ENCODE measurements at regions not wholly inside any gene's neighbourhood (a gene's known extent, or its start where the extent isn't known, plus 50 kb on each side); places are given as distances from the start of the nearest gene placed in this dataset.
"Not testable (repeated sequence)": the region's sequence is repeated elsewhere in the genome, so short reads cannot be mapped to it uniquely, and the experiment has no call there.

DNA sequence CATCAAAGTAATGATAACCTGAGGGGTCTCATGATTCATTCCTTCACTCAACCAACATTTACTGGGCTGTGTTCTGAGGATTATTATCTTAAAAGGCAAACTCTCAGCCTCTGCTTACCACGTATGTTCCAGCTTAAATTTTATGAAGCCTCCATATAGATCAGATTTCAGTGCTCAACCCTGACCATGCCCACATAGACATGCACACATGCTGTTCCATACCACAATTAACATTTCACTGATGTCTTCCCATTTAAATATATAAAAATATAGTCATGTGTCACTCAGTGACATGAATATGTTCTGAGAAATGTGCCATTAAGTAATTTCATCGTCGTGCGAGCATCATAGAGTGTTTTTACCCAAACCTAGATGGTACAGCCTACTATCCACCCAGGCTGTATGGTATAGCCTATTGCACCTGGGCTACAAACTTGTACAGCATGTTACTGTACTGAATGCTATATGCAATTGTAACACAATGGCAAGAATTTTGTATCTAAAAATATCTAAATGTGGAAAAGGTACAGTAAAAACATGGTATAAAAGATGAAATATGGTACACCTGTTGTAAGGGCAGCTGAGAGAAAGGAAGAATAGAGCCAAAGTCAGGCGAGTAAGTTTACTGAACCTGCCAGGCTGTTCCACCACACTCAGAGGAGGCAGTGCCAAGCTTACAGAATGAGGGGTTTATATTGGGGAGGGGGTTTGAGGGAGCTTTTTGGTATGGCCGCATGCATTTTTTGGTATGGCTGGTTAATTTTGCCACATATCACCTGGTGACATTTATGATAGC, 134.7 kb upstream of the ETV3 start:
- no peak for DNase-seq (ENCODE audit: low read depth in 3 of 3, low spot score in 2 of 3)

DNA sequence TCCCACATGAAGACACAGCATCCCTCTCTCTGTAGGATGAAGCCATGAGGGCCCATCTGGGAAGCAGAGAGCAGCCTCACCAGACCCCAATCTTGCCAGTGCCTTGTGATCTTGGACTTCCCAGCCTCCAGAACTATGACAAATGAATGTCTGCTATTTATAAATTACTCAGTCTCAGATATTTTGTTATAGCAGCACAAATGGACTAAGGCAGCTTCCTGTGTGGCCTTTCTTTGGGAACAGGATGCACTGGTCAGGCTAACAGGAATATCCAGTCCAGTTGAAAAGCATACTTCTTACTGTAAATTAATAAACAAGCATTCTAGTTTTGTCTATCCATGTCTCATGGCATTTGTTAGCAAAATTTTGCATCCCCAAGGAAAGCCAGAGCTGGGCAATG, 134.1 kb upstream of the ETV3 start:
- no peak for DNase-seq (ENCODE audit: low read depth in 3 of 3, low spot score in 2 of 3)

DNA sequence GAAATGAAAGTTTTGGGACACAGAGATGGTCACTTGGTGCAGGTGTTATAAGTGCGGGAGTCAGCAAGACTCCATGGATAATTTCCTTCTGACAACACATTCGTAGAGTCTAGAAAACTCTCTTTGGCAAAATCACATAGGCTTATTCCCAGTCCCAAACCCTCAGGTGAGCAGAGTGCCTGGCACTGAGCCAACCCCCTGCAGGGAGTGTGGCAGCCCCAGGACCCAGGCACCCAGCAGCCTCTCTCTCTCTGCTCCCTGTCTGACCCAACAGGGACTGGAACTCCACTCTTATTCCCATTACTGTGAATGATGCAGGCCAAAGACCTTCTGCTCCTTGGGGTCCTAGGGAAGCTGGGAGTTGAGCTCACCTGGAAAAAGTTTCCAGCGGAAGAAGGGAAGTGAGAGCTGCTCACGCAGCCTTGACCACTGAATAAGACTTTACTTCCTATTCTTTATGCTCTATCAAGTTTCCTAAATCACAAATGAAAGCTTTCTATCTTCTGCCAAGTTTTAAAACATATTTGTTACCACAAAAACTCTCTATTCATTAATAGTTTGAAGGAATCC, 132.6 kb upstream of the ETV3 start:
- no peak for DNase-seq (ENCODE audit: low read depth in 3 of 3, low spot score in 2 of 3)

DNA sequence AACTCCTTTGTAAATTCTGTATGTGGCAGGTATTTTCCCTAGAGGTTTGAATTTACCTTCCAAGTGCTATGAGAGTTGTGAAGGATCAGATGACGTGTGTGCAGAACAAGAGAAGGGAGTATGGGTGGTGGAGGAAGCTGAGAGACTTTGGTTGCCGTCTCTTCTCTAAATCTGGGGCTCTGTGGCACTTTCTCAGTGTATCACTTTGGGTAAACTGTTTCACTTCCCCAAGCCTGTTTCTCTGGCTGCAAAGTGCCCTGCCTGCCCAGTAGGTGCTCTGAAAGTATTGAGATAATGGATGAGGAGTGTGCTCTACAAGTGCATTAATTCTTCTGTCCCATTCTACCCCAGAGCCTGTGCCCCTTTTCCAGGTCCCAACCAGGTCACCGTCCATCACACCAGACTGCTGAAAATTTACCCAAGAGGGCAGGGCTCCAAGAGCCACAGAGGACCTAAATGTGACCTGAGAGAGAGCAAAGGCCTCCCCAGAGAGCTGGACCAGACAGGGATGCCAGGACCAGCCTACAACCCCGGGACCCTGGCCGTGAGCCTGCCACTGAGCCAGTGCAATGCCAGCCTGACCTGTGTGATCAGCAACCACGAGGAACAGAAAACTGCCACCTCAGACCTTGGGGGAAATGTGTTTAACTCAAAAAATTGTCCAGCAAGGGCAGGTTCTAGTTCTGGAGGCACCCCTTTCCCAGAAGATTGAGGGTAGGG, 131.6 kb upstream of the ETV3 start:
- no peak for DNase-seq (ENCODE audit: low read depth in 3 of 3, low spot score in 2 of 3)

DNA sequence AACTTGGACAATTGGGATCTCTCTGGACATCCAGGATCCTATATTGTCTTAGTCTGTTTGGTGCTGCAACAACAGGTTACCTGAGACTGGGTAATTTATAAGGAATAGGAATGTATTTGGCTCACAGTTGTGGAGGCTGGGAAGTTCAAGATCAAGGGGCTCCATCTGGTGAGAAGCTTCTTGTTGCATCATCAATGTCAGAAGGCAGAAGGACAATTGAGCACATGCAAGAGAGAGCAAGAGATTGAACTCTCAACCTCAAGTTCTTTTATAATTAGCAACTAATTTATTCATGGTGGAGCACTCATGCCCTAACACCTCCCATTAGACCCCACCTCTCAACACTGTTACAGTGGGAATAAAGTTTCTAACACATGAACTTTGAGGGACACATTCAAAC, 124.7 kb upstream of the ETV3 start:
- DNase-seq (ENCODE audit: low read depth in 3 of 3, low spot score in 2 of 3) = no peak

DNA sequence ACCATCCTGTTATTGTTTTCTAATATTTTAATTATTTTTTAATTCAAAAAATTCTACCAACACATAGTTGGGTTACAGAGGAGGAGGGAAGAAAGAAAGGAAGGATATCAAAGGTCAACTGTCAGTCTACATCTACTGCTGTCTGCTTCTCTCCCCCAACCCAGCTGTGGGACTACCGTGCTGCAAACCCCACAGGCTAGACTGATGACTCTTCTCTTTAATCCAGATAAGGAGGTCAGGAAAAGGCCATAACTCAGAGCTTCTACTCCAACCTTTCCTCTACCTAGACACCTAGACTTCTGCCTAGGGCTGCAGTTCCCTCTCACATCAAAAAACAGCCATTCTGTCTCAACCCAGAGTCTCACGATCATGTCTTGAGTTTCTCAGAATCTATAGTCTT, 124.2 kb upstream of the ETV3 start:
- no peak for DNase-seq (ENCODE audit: low read depth in 3 of 3, low spot score in 2 of 3)

DNA sequence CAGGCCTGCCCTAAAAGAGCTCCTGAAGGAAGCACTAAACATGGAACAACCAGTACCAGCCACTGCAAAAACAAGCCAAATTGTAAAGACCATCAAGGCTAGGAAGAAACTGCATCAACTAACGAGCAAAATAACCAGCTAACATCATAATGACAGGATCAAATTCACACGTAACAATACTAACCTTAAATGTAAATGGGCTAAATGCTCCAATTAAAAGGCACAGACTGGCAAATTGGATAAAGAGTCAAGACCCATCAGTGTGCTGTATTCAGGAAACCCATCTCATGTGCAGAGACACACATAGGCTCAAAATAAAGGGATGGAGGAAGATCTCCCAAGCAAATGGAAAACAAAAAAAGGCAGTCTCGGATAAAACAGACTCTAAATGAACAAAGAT, 117.7 kb upstream of the ETV3 start:
- not testable (repeated sequence) for DNase-seq (ENCODE audit: low read depth in 3 of 3, low spot score in 2 of 3)

DNA sequence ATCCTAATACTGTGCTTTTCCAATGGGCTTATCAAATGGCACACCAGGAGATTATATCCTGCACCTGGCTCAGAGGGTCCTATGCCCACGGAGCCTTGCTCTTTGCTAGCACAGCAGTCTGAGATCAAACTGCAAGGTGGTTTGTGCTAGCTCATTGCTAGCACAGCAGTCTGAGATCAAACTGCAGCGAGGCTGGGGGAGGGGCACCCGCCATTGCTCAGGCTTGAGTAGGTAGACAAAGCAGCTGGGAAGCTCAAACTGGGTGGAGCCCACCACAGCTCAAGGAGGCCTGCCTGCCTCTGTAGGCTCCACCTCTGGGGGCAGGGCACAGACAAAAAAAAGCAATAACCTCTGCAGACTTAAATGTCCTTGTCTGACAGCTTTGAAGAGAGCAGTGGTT, 116.0 kb upstream of the ETV3 start:
- DNase-seq (ENCODE audit: low read depth in 3 of 3, low spot score in 2 of 3) = not testable (repeated sequence)

DNA sequence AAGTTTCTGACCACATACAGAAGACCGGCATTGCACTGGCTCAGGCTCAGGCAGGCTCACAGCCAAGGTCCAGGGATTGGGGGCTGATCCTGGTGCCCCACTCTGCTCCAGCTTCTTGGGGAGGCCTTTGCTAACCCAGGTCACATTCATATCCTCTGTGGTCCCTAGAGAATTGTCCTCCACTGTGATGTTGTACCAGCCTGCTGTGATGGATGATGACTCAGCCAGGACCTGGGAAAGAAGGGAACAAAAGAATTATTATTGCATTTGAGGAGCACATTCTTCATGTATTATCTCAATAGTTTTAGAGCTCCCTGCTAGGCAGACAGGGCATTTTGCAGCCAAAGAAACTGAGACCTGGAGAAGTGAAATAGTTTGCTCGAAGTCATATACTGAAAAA, 114.3 kb upstream of the ETV3 start:
- DNase-seq (ENCODE audit: low read depth in 3 of 3, low spot score in 2 of 3) = no peak

DNA sequence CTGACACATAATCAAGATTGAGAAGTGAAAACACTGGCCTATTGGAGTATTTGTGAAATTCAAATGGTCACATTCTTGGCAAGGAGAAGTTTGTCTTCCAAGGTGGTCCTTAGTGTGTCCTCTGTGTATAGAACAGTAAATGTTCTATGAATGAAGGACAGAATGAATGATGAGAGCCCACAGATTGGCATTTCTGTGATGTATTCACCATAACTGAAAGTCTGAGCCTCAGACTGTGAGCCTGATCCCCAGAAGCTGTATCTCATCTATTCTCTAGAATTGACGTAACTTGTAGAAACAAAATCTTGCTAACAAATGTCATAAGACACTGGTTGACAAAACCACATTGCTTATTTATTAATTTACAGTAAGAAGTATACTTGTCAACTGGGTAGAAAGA, 111.5 kb upstream of the ETV3 start:
- DNase-seq (ENCODE audit: low read depth in 3 of 3, low spot score in 2 of 3) = no peak

DNA sequence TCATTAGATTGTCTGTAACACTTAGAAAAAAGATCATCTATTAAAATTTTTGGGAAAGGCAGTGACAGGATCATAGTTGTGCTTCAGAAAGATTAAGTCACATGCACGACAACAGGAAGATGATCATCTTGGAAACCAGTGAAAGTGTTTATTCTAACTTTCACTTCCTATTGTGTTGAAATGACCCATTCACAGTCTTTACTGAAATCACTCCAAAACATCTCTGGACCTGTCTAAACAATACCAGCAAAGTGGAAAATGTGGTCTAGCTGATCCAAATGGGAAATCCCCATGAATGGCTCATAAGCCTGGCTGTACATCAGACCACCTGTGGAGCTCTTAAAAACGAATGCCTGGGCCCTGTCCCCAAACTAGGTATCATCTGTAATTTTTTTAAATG, 111.1 kb upstream of the ETV3 start:
- DNase-seq (ENCODE audit: low read depth in 3 of 3, low spot score in 2 of 3) = no peak

DNA sequence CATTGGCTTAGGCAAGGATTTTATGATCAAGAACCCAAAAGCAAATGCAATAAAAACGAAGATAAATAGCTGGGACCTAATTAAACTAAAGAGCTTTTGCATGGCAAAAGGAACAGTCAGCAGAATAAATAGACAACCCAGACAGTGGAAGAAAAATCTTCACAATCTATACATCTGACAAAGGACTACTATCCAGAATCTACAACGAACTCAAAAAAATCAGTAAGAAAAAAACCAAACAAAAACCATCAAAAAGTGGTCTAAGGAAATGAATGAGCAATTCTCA, 109.5 kb upstream of the ETV3 start:
- DNase-seq (ENCODE audit: low read depth in 3 of 3, low spot score in 2 of 3) = not testable (repeated sequence)

DNA sequence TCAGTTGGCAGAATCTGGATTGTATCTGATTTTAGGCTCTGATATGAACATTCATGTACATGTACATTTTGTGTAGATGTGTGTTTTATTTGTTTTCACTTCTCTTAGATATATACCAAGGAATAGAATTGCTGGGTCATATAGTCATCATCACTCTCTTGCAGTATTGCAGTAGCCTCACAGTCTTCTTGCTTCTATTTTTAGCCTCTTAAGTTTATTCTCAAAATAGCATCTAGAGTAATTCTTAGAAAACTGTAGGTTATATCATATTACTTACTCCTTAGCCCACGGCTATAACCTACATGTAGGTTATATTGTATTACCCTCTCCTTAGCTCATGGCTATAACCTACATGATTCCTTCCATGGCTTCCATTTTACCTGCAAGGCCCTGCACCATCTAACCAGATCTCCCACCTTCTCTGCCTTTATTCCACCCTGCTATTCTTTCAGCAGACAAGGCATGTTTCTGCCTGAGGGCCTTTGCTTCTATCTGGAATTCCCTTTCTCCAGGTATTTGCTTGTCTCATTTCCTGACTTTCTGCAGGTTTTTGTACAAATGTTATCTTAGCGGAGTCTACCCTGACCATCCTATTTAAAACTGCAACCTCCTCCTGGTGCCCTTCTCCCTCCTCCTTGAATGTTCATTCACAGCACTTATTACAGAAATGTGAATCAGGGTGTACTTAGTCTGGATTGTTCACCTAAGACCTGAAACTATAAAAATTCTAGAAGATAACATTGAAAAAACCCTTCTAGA, 109.0 kb upstream of the ETV3 start:
- DNase-seq (ENCODE audit: low read depth in 3 of 3, low spot score in 2 of 3) = no peak

DNA sequence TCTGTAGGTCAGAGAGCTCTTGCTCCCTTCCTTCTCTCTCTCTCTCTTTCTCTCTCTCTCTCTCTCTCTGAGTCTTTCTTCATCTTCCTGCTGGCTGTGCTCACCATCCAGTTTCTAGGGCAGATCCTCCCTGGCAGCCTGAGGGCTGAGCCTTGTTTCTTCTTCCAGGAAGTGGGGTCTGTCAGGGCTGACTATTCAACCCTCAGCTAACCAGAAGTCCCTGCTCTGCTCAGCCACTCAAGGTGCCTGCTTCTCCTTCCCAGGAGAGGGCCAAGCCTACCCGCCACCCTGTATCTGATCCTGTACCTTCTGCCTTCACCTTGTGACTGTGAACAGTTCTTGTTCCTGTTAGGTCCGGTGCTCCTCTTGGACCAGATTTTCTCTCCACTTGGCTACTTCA, 107.6 kb upstream of the ETV3 start:
- DNase-seq (ENCODE audit: low read depth in 3 of 3, low spot score in 2 of 3) = no peak

DNA sequence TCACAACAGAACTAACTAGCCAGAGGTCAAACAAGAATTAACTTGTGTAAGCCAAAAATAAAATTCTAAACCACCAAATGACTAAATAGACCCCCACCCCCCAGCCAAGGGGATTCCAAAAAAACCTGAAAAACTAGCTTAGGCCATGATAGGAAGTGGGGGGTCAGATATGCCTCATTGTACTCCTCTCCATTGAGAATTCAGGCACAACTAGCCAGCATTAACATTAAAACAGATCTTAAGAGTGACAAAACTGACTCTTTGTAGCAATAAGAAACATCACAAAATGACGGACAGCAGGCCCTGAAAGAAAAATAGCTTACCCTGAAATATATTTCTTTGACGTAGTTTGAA, 103.0 kb upstream of the ETV3 start:
- DNase-seq (ENCODE audit: low read depth in 3 of 3, low spot score in 2 of 3) = no peak

DNA sequence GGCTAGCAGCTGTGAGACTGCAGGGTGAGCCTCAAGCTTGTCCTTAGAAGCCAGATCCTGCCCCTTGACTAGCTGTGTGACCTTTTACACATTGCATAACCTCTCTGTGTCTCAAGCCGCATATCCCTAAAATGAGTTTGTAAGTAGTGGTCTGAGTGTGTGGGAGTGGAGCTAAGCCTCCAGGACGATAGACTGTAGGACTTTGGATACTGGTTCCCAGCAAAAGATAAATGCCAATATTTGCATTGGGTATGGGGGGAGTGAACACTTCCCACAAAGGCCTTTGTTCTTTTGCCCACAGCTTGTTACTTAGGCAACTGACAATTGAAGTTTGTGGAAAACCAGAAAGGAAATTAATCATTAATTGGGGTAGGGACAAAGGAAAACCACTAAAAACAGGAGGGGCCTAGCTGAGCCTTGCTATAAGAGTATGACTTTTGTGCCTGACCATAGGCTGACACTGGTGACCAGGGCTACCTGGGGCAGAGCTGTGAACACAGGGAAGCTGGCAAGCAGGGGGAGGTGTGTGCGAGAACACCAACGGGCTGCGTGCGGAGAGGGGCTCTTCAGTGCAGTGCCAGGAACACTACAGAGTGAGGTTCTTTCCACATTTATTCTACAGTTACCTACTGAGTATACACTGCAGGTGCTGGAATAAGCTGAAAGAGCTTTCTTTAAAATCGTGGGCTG, 102.4 kb upstream of the ETV3 start:
- DNase-seq (ENCODE audit: low read depth in 3 of 3, low spot score in 2 of 3) = peak in 2 of 3 donors; percentile 15 to 23

DNA sequence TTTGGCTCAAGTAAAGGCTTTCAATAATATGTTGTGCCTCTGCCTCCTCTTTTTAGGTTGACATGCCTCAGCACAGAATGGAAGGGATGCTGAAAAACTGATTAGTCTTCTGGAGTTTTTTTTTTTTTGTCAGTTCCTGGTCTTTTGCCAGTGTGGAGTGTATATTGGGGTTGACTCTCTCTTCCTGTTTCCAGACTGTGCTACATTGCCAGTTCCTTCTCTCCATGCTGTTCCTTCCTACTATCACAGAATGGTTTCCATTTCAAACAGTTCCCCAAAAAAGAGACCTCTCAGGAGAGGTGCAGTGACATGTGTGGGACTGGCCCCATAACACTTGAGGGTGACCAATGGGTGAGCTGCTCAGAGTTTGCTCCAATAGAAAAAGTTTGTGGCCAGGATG, 101.7 kb upstream of the ETV3 start:
- no peak for DNase-seq (ENCODE audit: low read depth in 3 of 3, low spot score in 2 of 3)

DNA sequence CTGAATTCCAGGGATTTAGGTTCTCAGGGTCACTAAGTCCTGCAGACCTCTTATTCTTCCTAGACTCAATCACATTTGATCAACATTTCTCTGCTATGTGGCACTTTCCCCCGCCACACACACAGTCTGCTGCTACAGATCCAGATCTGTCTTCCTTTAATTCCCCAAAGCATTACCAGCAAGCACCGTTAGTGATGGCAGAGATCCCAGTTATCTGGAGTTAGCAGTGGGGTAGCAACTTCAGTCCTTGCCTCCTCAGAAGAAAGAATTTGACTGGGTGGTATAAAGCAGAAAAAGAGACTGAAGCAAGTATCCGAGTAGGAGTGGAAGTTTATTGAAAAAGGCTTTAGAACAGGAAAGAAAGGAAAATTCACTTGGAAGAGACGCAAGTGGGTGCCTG, 100.4 kb upstream of the ETV3 start:
- DNase-seq (ENCODE audit: low read depth in 3 of 3, low spot score in 2 of 3) = no peak

DNA sequence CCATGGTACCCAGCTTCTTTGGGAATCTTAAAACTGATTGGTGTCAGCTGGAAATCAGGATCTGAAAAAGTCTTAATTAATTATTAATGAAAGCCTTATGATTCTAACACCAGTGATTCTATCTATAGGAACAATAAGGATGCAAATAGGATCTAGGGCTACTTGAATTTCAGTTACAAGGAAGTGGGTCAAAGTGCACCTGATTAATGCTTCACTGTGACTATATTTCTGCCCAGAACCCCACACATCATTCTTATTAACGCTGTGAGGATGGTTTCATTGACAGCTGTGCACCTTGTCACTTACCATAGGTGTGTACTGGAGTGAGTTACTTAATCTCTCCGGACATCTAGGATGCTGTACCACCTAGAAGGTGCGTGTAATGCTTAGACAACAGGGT, 99.8 kb upstream of the ETV3 start:
- DNase-seq (ENCODE audit: low read depth in 3 of 3, low spot score in 2 of 3) = no peak

DNA sequence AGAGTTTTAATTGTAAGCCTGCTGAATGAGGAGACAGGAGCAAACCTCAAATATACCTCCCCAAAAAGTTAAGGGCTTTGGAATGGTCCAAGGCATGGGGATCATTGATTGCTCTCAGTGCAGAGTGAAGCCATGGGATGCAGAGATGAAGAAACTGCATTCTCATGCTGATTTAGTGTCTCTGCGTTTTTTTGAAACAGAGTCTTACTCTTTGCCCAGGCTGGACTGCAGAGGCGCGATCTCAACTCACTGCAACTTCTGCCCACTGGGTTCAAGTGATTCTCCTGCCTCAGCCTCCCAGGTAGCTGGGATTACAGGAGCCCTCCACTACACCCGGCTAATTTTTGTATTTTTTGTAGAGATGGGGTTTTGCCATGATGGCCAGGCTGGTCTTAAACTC, 99.3 kb upstream of the ETV3 start:
- no peak for DNase-seq (ENCODE audit: low read depth in 3 of 3, low spot score in 2 of 3)

DNA sequence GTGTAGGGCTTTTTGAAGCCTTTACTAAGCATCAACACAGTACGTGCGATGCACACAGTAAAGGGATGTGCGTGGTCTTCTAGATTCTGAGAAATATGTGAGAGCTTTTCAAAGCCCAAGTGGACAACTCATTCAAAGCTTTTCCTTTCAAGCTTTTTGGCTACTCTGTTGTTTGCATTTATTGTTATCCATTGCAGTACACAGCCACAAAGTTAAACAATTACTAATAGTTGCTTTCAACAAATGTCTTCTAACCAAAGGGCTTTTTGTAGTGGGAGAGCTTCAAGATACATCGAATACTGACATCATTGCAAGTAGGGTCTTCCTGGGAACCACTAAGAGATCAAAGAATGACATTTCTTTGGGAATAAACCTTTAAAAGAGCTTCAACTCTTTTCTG, 97.9 kb upstream of the ETV3 start:
- no peak for DNase-seq (ENCODE audit: low read depth in 3 of 3, low spot score in 2 of 3)
